ENCODE measurements at regions not wholly inside any gene's neighbourhood (a gene's known extent, or its start where the extent isn't known, plus 50 kb on each side); places are given as distances from the start of the nearest gene placed in this dataset.

- Histone ChIP-seq H4K5ac (ENCODE audit: low read depth, low read length) (no peak overlapping the region), H3K23ac (ENCODE audit: low read depth, low read length) (no peak overlapping the region), H4K91ac (ENCODE audit: insufficient read depth, low read depth, low read length) (no peak overlapping the region), H2AFZ (replicated peaks; ENCODE audit: low read length, poor library complexity) (no peak overlapping the region), H2AK5ac (ENCODE audit: low read depth, low read length) (no peak overlapping the region), H2BK20ac (ENCODE audit: low read depth, low read length) (no peak overlapping the region), H2AK9ac (replicated peaks; ENCODE audit: low read depth, low read length, poor library complexity) (no peak overlapping the region), H3K4me2 (ENCODE audit: low read depth, low read length) (no peak overlapping the region), H2BK15ac (ENCODE audit: low read depth, low read length) (no peak overlapping the region), H3K56ac (ENCODE audit: extremely low read depth, insufficient read depth, low read length) (no peak overlapping the region), H4K20me1 (ENCODE audit: insufficient read depth, low read length) (no peaks in the 10 kb centered on the region), H3K9me1 (ENCODE audit: insufficient read depth, low read length) (no peaks in the 10 kb centered on the region), H3K36me3 (ENCODE audit: control insufficient read depth, insufficient read depth, low read length) (no peaks in the 10 kb centered on the region), H2BK120ac (ENCODE audit: low read depth, low read length) (no peak overlapping the region), H3K4ac (ENCODE audit: low read depth, low read length) (no peak overlapping the region), H3K79me1 (ENCODE audit: low read depth in 1 of 2, low read length in 2 of 2) (no peaks in the 10 kb centered on the region), H3K9me3 (ENCODE audit: control insufficient read depth, insufficient read depth, low read length) (peaks cover 17% of the 10 kb centered on the region), H3K4me1 (ENCODE audit: control insufficient read depth, insufficient read depth, low read length) (no peaks in the 10 kb centered on the region), H2BK5ac (ENCODE audit: low read depth, low read length, poor library complexity, severe bottlenecking) (no peak overlapping the region), H3K27ac (ENCODE audit: insufficient read depth, low read length) (no peak overlapping the region), H3K18ac (ENCODE audit: low read depth, low read length) (no peak overlapping the region), H3K4me3 (ENCODE audit: insufficient read depth, low read depth, low read length) (no peak overlapping the region), H3K27me3 (ENCODE audit: control insufficient read depth, insufficient read depth, low read length) (no peaks in the 10 kb centered on the region), H3K14ac (replicated peaks; ENCODE audit: low read depth, low read length) (no peak overlapping the region), H3K9ac (ENCODE audit: low read depth, low read length) (no peak overlapping the region), H4K8ac (ENCODE audit: low read depth in 2 of 2, low read length in 2 of 2) (no peak overlapping the region)
- 80% methylated on average over 2 of the region's 18 CpGs; no CpG with 5 or more reads in 1 of the 2 experiments for WGBS, 2 experiments (ENCODE audit: extremely low coverage in 2 of 2, insufficient read length in 1 of 2)
- ChIA-PET CTCF (no interaction called here), POLR2A (ENCODE audit: unreplicated experiment) (no interaction called here)
- DNase-seq (no peak), ATAC-seq (ENCODE audit: low read depth) (no peak)
- in situ Hi-C loops (cut with MboI; ENCODE audit: low sequenced_read_pairs) (no loop called here), intact Hi-C loops (cut with micrococcal nuclease) (no loop called here), dilution Hi-C loops (cut with HindIII; ENCODE audit: low sequenced_read_pairs, unreplicated experiment) (no loop called here)
- BruUV-seq (replicated peaks), result no TSS peak
- TF ChIP-seq MAZ (IDR thresholded peaks at IDR 0.05; ENCODE audit: borderline replicate concordance, low read depth, low read length) (no peak), RAD21 (IDR thresholded peaks at IDR 0.05; ENCODE audit: low read length) (no peak), MAFK (IDR thresholded peaks at IDR 0.05; ENCODE audit: low read depth, low read length) (no peak), POLR2A (IDR thresholded peaks at IDR 0.05; ENCODE audit: low read depth, low read length) (no peak), USF2 (IDR thresholded peaks at IDR 0.05; ENCODE audit: low read depth, low read length) (no peak), BHLHE40 (IDR thresholded peaks at IDR 0.05; ENCODE audit: low read depth, low read length) (no peak), FOS (IDR thresholded peaks at IDR 0.05; ENCODE audit: low read depth, low read length) (no peak), SMC3 (IDR thresholded peaks at IDR 0.05; ENCODE audit: low read depth, low read length) (no peak), MXI1 (IDR thresholded peaks at IDR 0.05; ENCODE audit: borderline replicate concordance, low read depth, low read length) (no peak), CTCF (conservative IDR thresholded peaks at IDR 0.05; ENCODE audit: low read depth, low read length) (no peak), RFX5 (IDR thresholded peaks at IDR 0.05; ENCODE audit: low read depth, low read length) (no peak), NFE2L2 (IDR thresholded peaks at IDR 0.05; ENCODE audit: low read depth, low read length) (no peak), CEBPB (IDR thresholded peaks at IDR 0.05; ENCODE audit: low read depth, low read length) (no peak), ELK1 (IDR thresholded peaks at IDR 0.05; ENCODE audit: borderline replicate concordance, low read depth, low read length) (no peak)
These were observed 751.4 kb upstream of the DEFB115 start for GRCh38 chr20:30506100-30506499.
